ENCODE measurements at regions not wholly inside any gene's neighbourhood (a gene's known extent, or its start where the extent isn't known, plus 50 kb on each side); places are given as distances from the start of the nearest gene placed in this dataset.

DNA sequence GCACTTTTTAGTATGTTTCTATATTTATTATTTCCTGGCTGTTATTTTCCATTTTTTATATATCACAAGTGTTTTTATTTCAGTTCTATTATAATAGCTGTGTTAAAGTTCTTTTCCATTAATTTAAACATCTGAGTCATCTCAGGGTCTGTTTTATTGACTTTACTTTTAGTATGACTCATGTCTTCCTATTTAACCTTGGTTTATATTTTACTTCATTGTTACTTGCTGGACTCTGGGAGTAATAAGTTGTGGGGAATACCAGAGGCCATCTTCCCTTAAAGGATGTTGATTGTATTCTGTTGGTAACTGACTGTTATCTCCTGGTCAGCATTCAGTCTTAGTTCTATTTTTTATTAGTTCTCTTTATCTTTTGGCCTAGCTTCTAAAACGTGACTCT is 1508.2 kb downstream of the CDH11 start:
- H2AK5ac ChIP-seq (ENCODE audit: insufficient read length, low read length) = no peak overlapping the region
- no peak overlapping the region for H4K8ac ChIP-seq (replicated peaks; ENCODE audit: insufficient read length, low read depth, low read length)
- no peak overlapping the region for H2BK5ac ChIP-seq (ENCODE audit: insufficient read length, low read length)
- H3K18ac ChIP-seq (ENCODE audit: insufficient read length, low read depth, low read length) = no peak overlapping the region
- H4K5ac ChIP-seq (ENCODE audit: insufficient read length, low read depth, low read length) = no peak overlapping the region
- no peaks in the 10 kb centered on the region for H3K79me1 ChIP-seq (ENCODE audit: insufficient read depth, low read depth, low read length, poor library complexity, severe bottlenecking)
- no peaks in the 10 kb centered on the region for H3K79me2 ChIP-seq (ENCODE audit: insufficient read depth, low read length)
- Mint-ChIP-seq H3K4me3 (no peak overlapping the region), H3K27me3 (ENCODE audit: low read depth) (no peaks in the 10 kb centered on the region; the same call in 1 of the 2 replicates), H3K9me3 (peaks cover 15 to 24% of the 10 kb centered on the region in 2 experiments), H3K4me1 (peaks cover 28 to 32% of the 10 kb centered on the region in 2 experiments), H3K27ac (no peak overlapping the region; a peak in 1 of 7 replicates), H3K36me3 (ENCODE audit: insufficient read depth in 1 of 3, low read depth in 3 of 3) (peaks cover 3 to 28% (median 7%) of the 10 kb centered on the region in 3 experiments)
- no peak overlapping the region for H3K56ac ChIP-seq (ENCODE audit: insufficient read length, low read depth, low read length)
- H2BK15ac ChIP-seq (ENCODE audit: low read depth, low read length) = no peak overlapping the region
- no peak overlapping the region for H3K23ac ChIP-seq (ENCODE audit: insufficient read length, low read depth, low read length)
- H3K27ac ChIP-seq (ENCODE audit: insufficient read length, low read depth, low read length) = no peak overlapping the region
- H3K4me1 ChIP-seq (ENCODE audit: insufficient read depth, low read length) = peaks cover 2% of the 10 kb centered on the region; the same call in 1 of the 2 replicates
- no peaks in the 10 kb centered on the region for H3K9me3 ChIP-seq (ENCODE audit: control insufficient read depth, low read depth, low read length)
- H2BK20ac ChIP-seq (ENCODE audit: low read depth, low read length, poor library complexity, severe bottlenecking) = no peak overlapping the region
- no peaks in the 10 kb centered on the region for H4K20me1 ChIP-seq (ENCODE audit: control insufficient read depth, insufficient read depth, insufficient read length)
- TF ChIP-seq, protein P1, sequence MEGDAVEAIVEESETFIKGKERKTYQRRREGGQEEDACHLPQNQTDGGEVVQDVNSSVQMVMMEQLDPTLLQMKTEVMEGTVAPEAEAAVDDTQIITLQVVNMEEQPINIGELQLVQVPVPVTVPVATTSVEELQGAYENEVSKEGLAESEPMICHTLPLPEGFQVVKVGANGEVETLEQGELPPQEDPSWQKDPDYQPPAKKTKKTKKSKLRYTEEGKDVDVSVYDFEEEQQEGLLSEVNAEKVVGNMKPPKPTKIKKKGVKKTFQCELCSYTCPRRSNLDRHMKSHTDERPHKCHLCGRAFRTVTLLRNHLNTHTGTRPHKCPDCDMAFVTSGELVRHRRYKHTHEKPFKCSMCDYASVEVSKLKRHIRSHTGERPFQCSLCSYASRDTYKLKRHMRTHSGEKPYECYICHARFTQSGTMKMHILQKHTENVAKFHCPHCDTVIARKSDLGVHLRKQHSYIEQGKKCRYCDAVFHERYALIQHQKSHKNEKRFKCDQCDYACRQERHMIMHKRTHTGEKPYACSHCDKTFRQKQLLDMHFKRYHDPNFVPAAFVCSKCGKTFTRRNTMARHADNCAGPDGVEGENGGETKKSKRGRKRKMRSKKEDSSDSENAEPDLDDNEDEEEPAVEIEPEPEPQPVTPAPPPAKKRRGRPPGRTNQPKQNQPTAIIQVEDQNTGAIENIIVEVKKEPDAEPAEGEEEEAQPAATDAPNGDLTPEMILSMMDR (conservative IDR thresholded peaks at IDR 0.05) = no peak
- no peak overlapping the region for H2BK120ac ChIP-seq (ENCODE audit: low read depth, low read length, poor library complexity, severe bottlenecking)
- no CpG with 5 or more reads among the region's 1 CpG for WGBS (ENCODE audit: extremely low coverage, insufficient read length, low lambda C conversion rate)
- H3K14ac ChIP-seq (ENCODE audit: insufficient read depth, low read length) = no peak overlapping the region
- H3T11ph ChIP-seq (ENCODE audit: low read length) = no peak overlapping the region
- no peak overlapping the region for H4K91ac ChIP-seq (ENCODE audit: insufficient read length, low read depth, low read length)
- H3K23me2 ChIP-seq (ENCODE audit: insufficient read length, low read depth, low read length, poor library complexity, severe bottlenecking) = no peaks in the 10 kb centered on the region
- H3K4me2 ChIP-seq (ENCODE audit: insufficient read depth, insufficient read length, low read length) = no peak overlapping the region
- H3K4ac ChIP-seq (ENCODE audit: low read depth, low read length) = no peak overlapping the region
- no peak for DNase-seq
- H2AFZ ChIP-seq (ENCODE audit: low read length) = no peak overlapping the region
- H2BK12ac ChIP-seq (ENCODE audit: insufficient read length, low read depth, low read length) = no peak overlapping the region
- no peaks in the 10 kb centered on the region for H3K27me3 ChIP-seq (ENCODE audit: insufficient read depth, low read length)
- H3K9ac ChIP-seq (ENCODE audit: extremely low read depth, insufficient read length, low read length) = no peak overlapping the region

All from H9 (cell line).